Kidney (tissue), 13 donors: ENCODE measurements at regions not wholly inside any gene's neighbourhood (a gene's known extent, or its start where the extent isn't known, plus 50 kb on each side); places are given as distances from the start of the nearest gene placed in this dataset.
A peak's percentile ranks its signal among the peaks of the same experiment; 100 is the strongest.

Experiments
- DNase-seq, 5 donors: peaks; one replicate each; pipeline ENCODE4 v3.0.0-alpha.2; 2013 to 2020
- FAIRE-seq: peaks from 2 replicates; lab custom pipeline; 2012; peaks lifted over from hg19 to GRCh38; lab: Jason Lieb, UNC
- H3K27ac ChIP-seq, 2 donors: one replicate each; pipeline ENCODE4 v1.7.0; 2013; ENCODE audit warnings: low read depth in 2 of 2, low read length in 2 of 2, inconsistent platforms in 1 of 2
- H3K27me3 ChIP-seq: one replicate; pipeline ENCODE4 v1.7.1; 2013; ENCODE audit warnings: low read length, inconsistent platforms; ENCODE audit not compliant: control insufficient read depth, insufficient read depth
- H3K36me3 ChIP-seq, 3 donors: one replicate each; pipeline versions ENCODE4 v1.7.0 to v1.7.1; 2013; ENCODE audit warnings: low read length in 3 of 3, control low read depth in 1 of 3, inconsistent platforms in 1 of 3; ENCODE audit not compliant: insufficient read depth in 3 of 3, control insufficient read depth in 2 of 3
- H3K4me1 ChIP-seq, 3 donors: one replicate each; pipeline versions ENCODE4 v1.7.0 to v1.7.1; 2013; ENCODE audit warnings: low read length in 3 of 3, inconsistent platforms in 1 of 3, low read depth in 1 of 3; ENCODE audit not compliant: control insufficient read depth in 2 of 3, insufficient read depth in 2 of 3
- H3K4me3 ChIP-seq, 3 donors: one replicate each; pipeline versions ENCODE4 v1.7.0 to v1.8.1; 2013; ENCODE audit warnings: low read length in 3 of 3, control low read depth in 1 of 3, inconsistent platforms in 1 of 3
- H3K9ac ChIP-seq, 3 donors: one replicate each; pipeline versions ENCODE4 v1.7.0 to v1.7.1; 2013; ENCODE audit warnings: low read length in 3 of 3, control low read depth in 1 of 3, inconsistent platforms in 1 of 3
- H3K9me3 ChIP-seq, 3 donors: one replicate each; pipeline versions ENCODE4 v1.7.0 to v1.7.1; 2013; ENCODE audit warnings: low read length in 3 of 3, control low read depth in 1 of 3, inconsistent platforms in 1 of 3; ENCODE audit not compliant: control insufficient read depth in 2 of 3, insufficient read depth in 1 of 3
- CTCF ChIP-seq: IDR thresholded peaks from 3 replicates; pipeline ENCODE4 v1.5.1; 2012; ENCODE audit warnings: mild to moderate bottlenecking, moderate library complexity, borderline replicate concordance; ENCODE audit not compliant: insufficient read depth; ENCODE audit errors: extremely low read depth
- intact Hi-C: fragments of 100-400 bp; cut with DNase I; formaldehyde crosslinking; loops from one replicate; pipeline ENCODE4 v1.11.1; 2022
- donor health status: control.
- donor health status: control.
- donor health status: control.
- donor health status: control.
- donor health status: control.
- donor health status: DM: yes; HTN: yes; CAD: no.
- donor health status: Normal renal cell carcinoma (clear cell type).

- intact Hi-C loops: no loop called here
- FAIRE-seq: no peak
- no peaks in the 10 kb centered on the region for H3K36me3 ChIP-seq
- peaks cover 0 to 8% (median 2%) of the 10 kb centered on the region in 3 donors for H3K9me3 ChIP-seq
- no peak overlapping the region for H3K9ac ChIP-seq
- H3K27me3 ChIP-seq: no peaks in the 10 kb centered on the region
- H3K27ac ChIP-seq: no peak overlapping the region
- H3K4me1 ChIP-seq: no peaks in the 10 kb centered on the region
- no peak for TF ChIP-seq CTCF
- DNase-seq: peak in 2 of 5 donors; percentile 13 to 79
- no peak overlapping the region for H3K4me3 ChIP-seq
Observed at GRCh38 chr12:115341442-115341841, 657.5 kb upstream of the TBX3 start.

GRCh38 chr12:115338566-115339294 lies 654.8 kb upstream of the TBX3 start:
- Histone ChIP-seq H3K27me3 (no peaks in the 10 kb centered on the region), H3K9ac (no peak overlapping the region), H3K36me3 (no peaks in the 10 kb centered on the region), H3K4me3 (no peak overlapping the region), H3K4me1 (no peaks in the 10 kb centered on the region), H3K27ac (no peak overlapping the region), H3K9me3 (peaks cover 0 to 8% (median 2%) of the 10 kb centered on the region in 3 donors)
- intact Hi-C loops: no loop called here
- no peak for TF ChIP-seq CTCF
- no peak for DNase-seq
- no peak for FAIRE-seq

GRCh38 chr12:115337693-115338543 lies 653.9 kb upstream of the TBX3 start:
- Histone ChIP-seq H3K4me3 (no peak overlapping the region), H3K4me1 (no peaks in the 10 kb centered on the region), H3K9me3 (peaks cover 0 to 3% (median under 1%) of the 10 kb centered on the region in 3 donors), H3K9ac (no peak overlapping the region), H3K36me3 (no peaks in the 10 kb centered on the region), H3K27me3 (no peaks in the 10 kb centered on the region), H3K27ac (no peak overlapping the region)
- intact Hi-C loops: no loop called here
- no peak for TF ChIP-seq CTCF
- DNase-seq: no peak
- no peak for FAIRE-seq
